RPMI7951 (cell line): ENCODE measurements at regions not wholly inside any gene's neighbourhood (a gene's known extent, or its start where the extent isn't known, plus 50 kb on each side); places are given as distances from the start of the nearest gene placed in this dataset.
A peak's percentile ranks its signal among the peaks of the same experiment; 100 is the strongest.

Experiments used
- DNase-seq: peaks from one replicate; pipeline ENCODE4 v3.0.0-alpha.2; 2012; ENCODE audit warnings: low read depth

DNA sequence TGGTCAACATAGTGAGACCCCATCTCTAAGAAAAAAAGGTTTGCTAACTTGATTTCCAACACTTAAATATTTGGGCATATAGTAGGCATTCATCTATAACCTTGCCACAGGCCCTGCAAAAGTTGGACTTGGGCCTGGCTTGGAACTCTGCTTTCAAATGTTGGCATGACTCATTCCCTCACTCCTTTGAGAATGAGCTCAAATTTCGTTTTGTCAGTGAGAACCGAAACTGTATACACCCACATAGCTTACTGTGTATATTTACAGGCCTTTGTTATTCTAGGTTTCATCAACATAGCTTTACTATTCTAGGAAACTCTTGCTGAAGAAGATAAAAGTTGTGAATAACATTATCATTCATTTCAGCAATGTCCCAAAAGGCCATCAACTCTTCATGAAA is 88.7 kb upstream of the ELOVL6 start:
- DNase-seq, result peak; percentile 79

DNA sequence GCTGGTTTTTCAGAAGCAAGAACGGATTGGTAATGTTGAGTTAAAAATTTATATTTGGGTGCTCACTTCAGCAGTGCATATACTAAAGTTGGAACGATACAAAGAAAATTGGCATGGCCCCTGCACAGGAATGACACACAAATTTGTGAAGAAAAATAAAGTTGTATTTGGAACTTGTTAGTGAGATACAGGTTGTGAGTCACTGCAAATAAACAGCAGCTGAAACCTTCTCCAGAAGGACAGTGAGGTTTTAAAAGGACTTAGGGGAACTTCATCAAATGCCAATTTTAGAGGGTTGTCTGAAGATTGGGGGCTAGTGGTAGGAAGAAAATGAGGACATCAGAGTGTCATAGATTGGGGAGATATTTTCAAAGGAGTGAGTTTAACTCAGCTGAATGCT is 79.7 kb upstream of the ELOVL6 start:
- no peak for DNase-seq

DNA sequence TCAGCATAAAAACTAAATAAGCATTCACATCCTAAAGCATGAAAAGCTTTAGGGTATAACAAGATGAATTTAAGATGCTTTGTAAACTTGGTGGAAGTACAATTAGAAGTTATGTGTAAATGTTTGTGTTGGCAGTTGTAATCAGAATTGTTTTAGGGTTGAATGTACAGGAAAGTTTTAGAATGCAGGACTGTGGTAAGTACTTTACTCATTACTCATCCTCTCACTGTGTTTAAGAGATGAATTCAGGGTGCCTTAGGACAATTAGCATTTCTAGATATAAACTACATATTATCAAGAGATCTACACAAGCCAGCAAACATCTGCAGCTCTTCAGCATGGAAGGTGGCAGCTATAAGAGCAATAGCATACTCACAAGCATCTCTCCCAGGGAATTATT is 77.5 kb upstream of the ELOVL6 start:
- peak; percentile 67 for DNase-seq

DNA sequence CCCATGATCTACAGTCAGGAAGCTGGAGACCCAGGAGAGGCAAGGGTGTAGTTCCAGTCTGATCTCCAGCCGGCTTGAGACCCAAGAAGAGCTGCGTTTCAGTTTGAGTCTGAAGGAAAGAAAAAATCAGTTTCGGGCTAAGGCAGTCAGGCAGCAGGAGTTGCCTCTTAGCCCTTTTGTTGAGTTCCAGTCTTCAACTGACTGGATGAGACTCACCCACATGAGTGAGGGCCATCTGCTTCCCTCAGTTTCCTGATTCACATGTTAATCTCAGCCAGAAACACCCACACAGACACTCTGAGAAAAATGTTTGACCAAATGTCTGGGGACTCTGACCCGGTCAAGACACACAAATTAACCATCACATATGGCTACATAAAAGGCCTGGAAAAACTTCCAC is 73.6 kb upstream of the ELOVL6 start:
- no peak for DNase-seq

DNA sequence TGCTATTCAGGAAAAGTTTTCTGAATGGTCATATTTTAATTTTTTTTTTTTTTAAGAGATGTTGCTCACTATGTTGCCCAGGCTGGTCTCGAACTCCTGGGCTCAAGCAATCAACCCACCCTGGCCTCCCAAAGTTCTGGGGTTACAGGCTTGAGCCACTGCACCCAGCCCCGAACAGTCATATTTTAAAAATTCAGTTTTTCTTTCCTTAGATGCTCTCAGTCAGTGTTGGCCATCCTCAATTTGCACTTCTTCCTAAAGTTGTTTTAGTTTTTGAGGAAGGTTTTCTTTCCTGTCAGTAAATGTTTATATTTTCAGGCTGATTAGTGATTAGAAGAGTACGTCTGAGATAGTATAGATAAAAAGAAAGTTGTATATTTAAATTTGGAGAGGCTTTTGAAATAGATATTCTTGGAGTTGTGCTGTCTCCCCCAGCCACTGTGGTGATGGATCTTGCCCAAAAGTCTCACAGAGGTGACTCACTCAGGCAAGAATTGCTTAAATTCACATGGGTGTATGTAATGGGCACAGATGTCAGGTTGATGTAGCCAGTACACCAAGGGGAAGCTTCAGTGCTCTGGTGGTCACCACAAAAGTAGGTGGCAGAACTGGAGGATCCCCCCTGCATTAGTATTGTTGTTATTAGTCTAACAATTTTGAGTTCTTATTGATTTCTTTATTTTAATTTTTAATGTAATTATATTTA is 72.2 kb upstream of the ELOVL6 start:
- DNase-seq, result peak; percentile 68

DNA sequence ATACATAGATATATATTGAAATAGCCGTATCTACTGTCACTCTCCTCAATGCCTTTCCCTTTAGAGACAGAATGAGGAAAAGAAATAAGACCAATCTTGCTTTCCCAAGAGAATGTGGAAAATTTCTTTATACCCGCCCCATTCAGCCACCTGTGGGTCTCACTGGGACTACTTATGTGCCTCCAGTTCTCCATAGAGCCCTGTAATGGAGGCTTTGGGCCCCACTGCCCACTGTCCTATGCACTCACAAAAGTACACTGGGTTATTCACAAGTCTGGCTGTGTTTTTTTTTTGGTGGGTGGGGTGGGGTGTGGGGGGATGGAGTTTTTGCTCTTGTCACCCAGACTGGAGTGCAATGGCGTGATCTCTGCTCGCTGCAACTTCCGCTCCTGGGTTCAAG is 70.4 kb upstream of the ELOVL6 start:
- no peak for DNase-seq

DNA sequence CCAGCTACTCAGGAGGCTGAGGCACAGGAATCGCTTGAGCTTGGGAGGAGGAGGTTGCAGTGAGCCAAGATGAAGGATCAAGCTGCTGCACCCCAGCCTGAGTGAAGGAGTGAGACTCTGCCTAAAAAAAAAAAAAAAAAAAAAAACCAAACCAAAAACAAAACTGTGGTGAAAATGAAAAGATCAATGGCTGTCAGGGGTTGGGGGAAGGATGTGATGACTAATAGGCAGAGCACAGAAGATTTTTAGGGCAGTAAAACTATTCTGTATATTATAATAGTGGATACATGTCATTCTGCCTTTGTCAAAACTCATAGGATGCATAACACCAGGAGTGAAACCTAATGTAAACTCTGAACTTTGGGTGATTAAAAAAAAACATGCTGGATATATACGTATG is 69.9 kb upstream of the ELOVL6 start:
- DNase-seq, result no peak

DNA sequence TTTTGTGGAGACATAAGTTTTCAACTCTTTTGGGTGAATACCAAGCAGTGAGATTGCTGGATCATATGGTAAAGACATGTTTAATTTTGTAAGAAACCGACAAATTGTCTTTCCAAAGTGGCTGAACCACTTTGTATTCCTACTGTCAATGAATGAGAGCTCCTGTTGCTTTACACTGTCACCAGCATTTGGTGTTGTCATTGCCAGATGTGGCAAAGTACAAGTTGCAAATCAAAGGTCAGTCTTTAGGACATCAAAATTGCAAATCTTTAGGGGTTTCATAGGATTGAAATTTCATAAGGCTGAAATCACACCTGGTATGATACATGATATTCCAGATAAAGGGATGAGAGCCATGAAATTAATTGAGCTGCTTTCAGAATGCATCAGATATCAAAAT is 67.7 kb upstream of the ELOVL6 start:
- DNase-seq, result no peak

DNA sequence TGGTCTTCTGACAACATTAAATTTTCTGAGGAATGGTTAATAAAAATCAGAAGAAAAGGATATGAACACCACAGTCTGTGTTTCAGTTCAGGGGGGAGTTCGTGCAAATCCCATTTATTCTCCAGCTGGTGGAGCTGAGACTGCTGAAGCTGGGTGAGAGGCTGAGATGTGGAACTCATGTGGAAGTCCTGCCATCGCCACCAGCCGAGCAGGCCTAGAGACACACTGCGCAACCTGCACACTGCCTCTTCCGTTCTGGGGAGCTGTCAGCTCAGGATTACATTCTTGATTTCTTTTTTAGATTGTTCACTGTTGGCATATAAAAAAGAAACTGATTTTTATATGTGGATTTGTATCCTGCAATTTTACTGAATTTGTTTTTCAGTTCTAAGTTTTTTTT is 66.6 kb upstream of the ELOVL6 start:
- DNase-seq, result no peak

DNA sequence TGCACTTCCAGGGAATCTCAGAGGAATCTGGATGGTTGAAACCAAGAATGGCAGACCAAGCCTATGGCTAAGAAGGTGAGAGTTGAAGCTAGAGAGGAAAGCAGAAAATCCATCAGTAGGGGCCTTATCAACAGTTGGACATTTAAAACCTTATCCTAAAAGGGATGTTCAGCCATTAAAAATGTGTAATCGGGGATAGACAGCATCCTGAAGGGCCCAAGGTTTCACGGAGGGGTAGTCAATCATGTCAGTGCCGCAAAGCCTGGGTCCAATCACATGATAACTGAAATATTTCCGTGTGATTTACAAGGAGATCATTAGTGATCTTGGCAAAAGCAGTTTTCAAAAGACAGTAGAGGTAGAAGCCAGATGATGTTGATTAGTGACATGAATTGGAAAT is 61.9 kb upstream of the ELOVL6 start:
- DNase-seq, result no peak

DNA sequence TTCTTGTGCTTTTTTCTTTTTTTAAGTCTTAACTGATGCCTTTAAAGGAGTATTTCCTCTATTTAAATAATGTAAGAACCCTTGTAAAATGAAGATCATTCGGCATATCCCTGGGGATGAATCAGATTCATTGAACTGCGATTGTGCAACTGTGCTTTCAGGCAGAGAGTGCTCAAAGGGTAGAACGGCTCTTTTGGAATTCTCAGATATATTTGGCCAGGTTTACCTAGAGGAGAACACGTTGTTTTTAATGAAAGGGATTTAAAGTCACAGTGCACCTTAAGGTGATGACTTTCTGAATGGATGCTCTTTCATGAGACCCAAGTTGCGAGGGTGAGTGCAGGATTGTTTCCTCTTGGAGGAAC is 51.6 kb upstream of the ELOVL6 start:
- no peak for DNase-seq

DNA sequence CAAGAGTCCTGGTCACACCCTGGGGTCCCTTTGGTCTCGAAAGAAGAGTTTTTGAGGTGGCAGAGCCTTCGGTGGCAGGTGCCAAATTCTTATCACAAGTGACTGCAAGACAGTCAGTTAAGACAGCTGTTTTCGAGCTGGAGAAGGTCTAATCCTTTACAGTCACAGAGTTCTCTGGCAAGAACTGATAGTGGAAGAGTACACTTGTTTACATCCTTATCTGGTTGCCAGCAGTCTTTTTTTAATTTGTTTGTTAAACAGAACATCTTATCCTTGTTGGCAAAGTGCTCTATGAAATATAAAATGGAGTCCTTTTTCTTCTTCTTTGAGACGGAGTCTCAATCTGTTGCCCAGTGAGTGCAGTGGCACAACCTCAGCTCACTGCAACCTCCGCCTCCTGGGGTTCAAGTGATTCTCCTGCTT is 50.4 kb upstream of the ELOVL6 start:
- no peak for DNase-seq
